ENCODE measurements at regions not wholly inside any gene's neighbourhood (a gene's known extent, or its start where the extent isn't known, plus 50 kb on each side); places are given as distances from the start of the nearest gene placed in this dataset.
"Not testable (repeated sequence)": the region's sequence is repeated elsewhere in the genome, so short reads cannot be mapped to it uniquely, and the experiment has no call there.

GRCh38 chr4:57719456-57719855 lies 609.3 kb upstream of the IGFBP7 start:
- H3K27me3 ChIP-seq (ENCODE audit: control insufficient read depth, insufficient read depth, low read length), result no peaks in the 10 kb centered on the region
- WGBS (ENCODE audit: insufficient coverage), result 62% methylated on average over 1 of the region's 2 CpGs
- intact Hi-C loops (cut with micrococcal nuclease), result no loop called here
- DNase-seq, result no peak
- no peak for TF ChIP-seq CTCF (IDR thresholded peaks at IDR 0.05)
- Mint-ChIP-seq H3K27ac (no peak overlapping the region), H3K9me3 (peaks cover 3 to 10% of the 10 kb centered on the region in 2 donors), H3K27me3 (ENCODE audit: low read depth in 2 of 2) (no peaks in the 10 kb centered on the region), H3K4me3 (no peak overlapping the region), H3K36me3 (no peaks in the 10 kb centered on the region), H3K4me1 (no peaks in the 10 kb centered on the region)
- no peaks in the 10 kb centered on the region for H3K36me3 ChIP-seq (ENCODE audit: control insufficient read depth, insufficient read depth, low read length)
- no peak overlapping the region for H3K4me3 ChIP-seq (ENCODE audit: low read length)
- no peak overlapping the region for H3K27ac ChIP-seq (ENCODE audit: low read length)
- H3K9me3 ChIP-seq (ENCODE audit: control insufficient read depth, insufficient read depth, low read length), result peaks cover 2% of the 10 kb centered on the region
- ATAC-seq, result no peak
- H3K4me1 ChIP-seq (ENCODE audit: control insufficient read depth, insufficient read depth, low read length), result no peaks in the 10 kb centered on the region

DNA sequence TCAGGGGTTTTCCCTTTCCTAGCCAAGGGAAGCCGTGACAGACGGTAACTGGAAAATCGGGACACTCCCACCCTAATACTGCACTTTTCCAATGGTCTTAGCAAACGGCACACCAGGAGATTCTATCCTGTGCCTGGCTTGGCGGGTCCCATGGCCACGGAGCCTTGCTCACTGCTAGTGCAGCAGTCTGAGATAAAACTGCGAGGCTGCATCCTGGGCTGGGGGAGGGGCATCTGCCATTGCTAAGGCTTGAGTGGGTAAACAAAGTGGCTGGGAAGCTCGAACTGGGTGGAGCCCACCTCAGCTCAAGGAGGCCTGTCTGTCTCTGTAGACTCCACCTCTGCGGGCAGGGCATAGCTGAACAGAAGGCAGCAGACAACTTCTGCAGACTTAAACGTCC lies 604.1 kb upstream of the IGFBP7 start:
- H3K27me3 Mint-ChIP-seq (ENCODE audit: low read depth in 2 of 2); H3K36me3 Mint-ChIP-seq; ATAC-seq; intact Hi-C loops (cut with micrococcal nuclease); H3K4me3 ChIP-seq (ENCODE audit: low read length); H3K27me3 ChIP-seq (ENCODE audit: control insufficient read depth, insufficient read depth, low read length); H3K4me1 ChIP-seq (ENCODE audit: control insufficient read depth, insufficient read depth, low read length); H3K27ac Mint-ChIP-seq; H3K4me1 Mint-ChIP-seq; H3K9me3 ChIP-seq (ENCODE audit: control insufficient read depth, insufficient read depth, low read length); H3K27ac ChIP-seq (ENCODE audit: low read length); H3K36me3 ChIP-seq (ENCODE audit: control insufficient read depth, insufficient read depth, low read length); DNase-seq; H3K4me3 Mint-ChIP-seq; H3K9me3 Mint-ChIP-seq: not testable (repeated sequence)
- 88% methylated on average over 10 of the region's 10 CpGs for WGBS (ENCODE audit: insufficient coverage)

GRCh38 chr4:57710053-57710452 lies 599.9 kb upstream of the IGFBP7 start:
- TF ChIP-seq CTCF (IDR thresholded peaks at IDR 0.05), result no peak
- intact Hi-C loops (cut with micrococcal nuclease), result no loop called here

GRCh38 chr4:57691370-57691769 lies 581.2 kb upstream of the IGFBP7 start:
- H3K4me3 ChIP-seq (ENCODE audit: low read length), result no peak overlapping the region
- H3K27ac Mint-ChIP-seq, result no peak overlapping the region
- H3K9me3 Mint-ChIP-seq, result peaks cover 2 to 8% of the 10 kb centered on the region in 2 donors
- DNase-seq (no peak), ATAC-seq (no peak)
- H3K4me3 Mint-ChIP-seq, result no peak overlapping the region
- intact Hi-C loops (cut with micrococcal nuclease), result no loop called here
- H3K27me3 Mint-ChIP-seq (ENCODE audit: low read depth in 2 of 2), result no peaks in the 10 kb centered on the region
- no peaks in the 10 kb centered on the region for H3K27me3 ChIP-seq (ENCODE audit: control insufficient read depth, insufficient read depth, low read length)
- H3K9me3 ChIP-seq (ENCODE audit: control insufficient read depth, insufficient read depth, low read length), result no peaks in the 10 kb centered on the region
- no peaks in the 10 kb centered on the region for H3K36me3 ChIP-seq (ENCODE audit: control insufficient read depth, insufficient read depth, low read length)
- no peak overlapping the region for H3K27ac ChIP-seq (ENCODE audit: low read length)
- WGBS (ENCODE audit: insufficient coverage), result no CpG with 5 or more reads among the region's 1 CpG
- H3K4me1 Mint-ChIP-seq, result no peaks in the 10 kb centered on the region
- H3K4me1 ChIP-seq (ENCODE audit: control insufficient read depth, insufficient read depth, low read length), result no peaks in the 10 kb centered on the region
- TF ChIP-seq CTCF (IDR thresholded peaks at IDR 0.05), result no peak
- H3K36me3 Mint-ChIP-seq, result no peaks in the 10 kb centered on the region

More at GRCh38 chr4:57710053-57710452, 599.9 kb upstream of the IGFBP7 start:
- no peak overlapping the region for H3K4me3 ChIP-seq (ENCODE audit: low read length)
- H3K36me3 Mint-ChIP-seq, result no peaks in the 10 kb centered on the region
- no peak overlapping the region for H3K4me3 Mint-ChIP-seq
- no peaks in the 10 kb centered on the region for H3K27me3 ChIP-seq (ENCODE audit: control insufficient read depth, insufficient read depth, low read length)
- peaks cover 3 to 5% of the 10 kb centered on the region in 2 donors for H3K9me3 Mint-ChIP-seq
- H3K27me3 Mint-ChIP-seq (ENCODE audit: low read depth in 2 of 2), result no peaks in the 10 kb centered on the region
- 91% methylated on average over 2 of the region's 2 CpGs for WGBS (ENCODE audit: insufficient coverage)
- no peaks in the 10 kb centered on the region for H3K4me1 Mint-ChIP-seq
- peaks cover 12% of the 10 kb centered on the region for H3K9me3 ChIP-seq (ENCODE audit: control insufficient read depth, insufficient read depth, low read length)
- H3K4me1 ChIP-seq (ENCODE audit: control insufficient read depth, insufficient read depth, low read length), result no peaks in the 10 kb centered on the region
- no peaks in the 10 kb centered on the region for H3K36me3 ChIP-seq (ENCODE audit: control insufficient read depth, insufficient read depth, low read length)
- H3K27ac ChIP-seq (ENCODE audit: low read length), result no peak overlapping the region
- DNase-seq (no peak), ATAC-seq (no peak)
- H3K27ac Mint-ChIP-seq, result no peak overlapping the region

All from natural killer cell (primary cell).